NK-92 (cell line): ENCODE measurements at regions not wholly inside any gene's neighbourhood (a gene's known extent, or its start where the extent isn't known, plus 50 kb on each side); places are given as distances from the start of the nearest gene placed in this dataset.
"Not testable (repeated sequence)": the region's sequence is repeated elsewhere in the genome, so short reads cannot be mapped to it uniquely, and the experiment has no call there.

Experiments
- DNase-seq: peaks from one replicate; lab custom pipeline; 2025; ENCODE audit not compliant: unreplicated experiment; lab: John Stamatoyannopoulos, UW

GRCh38 chr3:110579840-110580550 lies 491.6 kb upstream of the NECTIN3 start:
- DNase-seq = no peak

GRCh38 chr3:110583373-110583935 lies 488.2 kb upstream of the NECTIN3 start:
- DNase-seq = no peak

GRCh38 chr3:110588906-110589305 lies 482.7 kb upstream of the NECTIN3 start:
- DNase-seq = no peak

- DNase-seq = no peak
These were observed 482.3 kb upstream of the NECTIN3 start for GRCh38 chr3:110589341-110589740.

GRCh38 chr3:110593749-110594148 lies 477.9 kb upstream of the NECTIN3 start:
- no peak for DNase-seq

GRCh38 chr3:110598847-110599490 lies 472.6 kb upstream of the NECTIN3 start:
- no peak for DNase-seq

- DNase-seq = no peak
These were observed 463.1 kb upstream of the NECTIN3 start for GRCh38 chr3:110608566-110608965.

- DNase-seq = no peak
These were observed 459.6 kb upstream of the NECTIN3 start for GRCh38 chr3:110612045-110612444.

GRCh38 chr3:110614186-110614585 lies 457.4 kb upstream of the NECTIN3 start:
- DNase-seq = no peak

GRCh38 chr3:110615454-110615853 lies 456.2 kb upstream of the NECTIN3 start:
- no peak for DNase-seq

- DNase-seq = no peak
These were observed 452.9 kb upstream of the NECTIN3 start for GRCh38 chr3:110618512-110619226.

GRCh38 chr3:110620118-110620517 lies 451.5 kb upstream of the NECTIN3 start:
- no peak for DNase-seq

- DNase-seq = no peak
These were observed 448.0 kb upstream of the NECTIN3 start for GRCh38 chr3:110623571-110623970.

GRCh38 chr3:110624576-110624975 lies 447.0 kb upstream of the NECTIN3 start:
- DNase-seq = no peak

- no peak for DNase-seq
These were observed 446.3 kb upstream of the NECTIN3 start for GRCh38 chr3:110625201-110625747.

- DNase-seq = not testable (repeated sequence)
These were observed 444.9 kb upstream of the NECTIN3 start for GRCh38 chr3:110626652-110627111.

GRCh38 chr3:110628650-110629301 lies 442.8 kb upstream of the NECTIN3 start:
- DNase-seq = no peak

GRCh38 chr3:110629917-110630316 lies 441.7 kb upstream of the NECTIN3 start:
- DNase-seq = no peak

- DNase-seq = no peak
These were observed 427.4 kb upstream of the NECTIN3 start for GRCh38 chr3:110644203-110644602.

GRCh38 chr3:110646055-110646454 lies 425.6 kb upstream of the NECTIN3 start:
- no peak for DNase-seq

GRCh38 chr3:110646496-110646895 lies 425.1 kb upstream of the NECTIN3 start:
- no peak for DNase-seq
